ACC112 (cell line): ENCODE measurements at regions not wholly inside any gene's neighbourhood (a gene's known extent, or its start where the extent isn't known, plus 50 kb on each side); places are given as distances from the start of the nearest gene placed in this dataset.

Source experiments
- H2AFZ ChIP-seq: fragments of 200-600 bp; sonication (generic); one replicate; pipeline ENCODE4 v1.6.0; 2017; ENCODE audit warnings: antibody characterized with exemption, low read length; ENCODE audit not compliant: unreplicated experiment
- H3K27ac ChIP-seq: fragments of 200-600 bp; sonication (generic); 2 replicates; pipeline ENCODE4 v1.5.1; 2014; ENCODE audit warnings: low read depth, mild to moderate bottlenecking, antibody characterized with exemption, low read length, moderate library complexity
- H3K27me3 ChIP-seq: fragments of 200-600 bp; sonication (generic); 2 replicates; pipeline ENCODE4 v1.6.1; 2014; ENCODE audit warnings: mild to moderate bottlenecking, antibody characterized with exemption, low read length, moderate library complexity, mixed read lengths; ENCODE audit not compliant: insufficient read depth
- H3K36me3 ChIP-seq: fragments of 200-600 bp; sonication (generic); 2 replicates; pipeline ENCODE4 v1.6.1; 2016; ENCODE audit warnings: mild to moderate bottlenecking, antibody characterized with exemption, low read length, moderate library complexity, mixed read lengths; ENCODE audit not compliant: insufficient read depth
- H3K4me1 ChIP-seq: fragments of 200-600 bp; sonication (generic); one replicate; pipeline ENCODE4 v1.6.1; 2016; ENCODE audit warnings: low read length, mixed read lengths; ENCODE audit not compliant: insufficient read depth, unreplicated experiment, control insufficient read depth
- H3K4me3 ChIP-seq: fragments of 200-600 bp; sonication (generic); 2 replicates; pipeline ENCODE4 v1.5.1; 2014; ENCODE audit warnings: mild to moderate bottlenecking, low read depth, low read length
- H3K79me2 ChIP-seq: fragments of 200-600 bp; sonication (generic); one replicate; pipeline ENCODE4 v1.6.0; 2016; ENCODE audit warnings: low read length; ENCODE audit not compliant: control insufficient read depth, unreplicated experiment, insufficient read depth

- no peak overlapping the region for H3K27ac ChIP-seq
- no peak overlapping the region for H2AFZ ChIP-seq
- no peaks in the 10 kb centered on the region for H3K36me3 ChIP-seq
- H3K27me3 ChIP-seq, result no peaks in the 10 kb centered on the region
- H3K79me2 ChIP-seq, result no peaks in the 10 kb centered on the region
- H3K4me1 ChIP-seq, result peaks cover 7% of the 10 kb centered on the region
- no peak overlapping the region for H3K4me3 ChIP-seq
Observed at GRCh38 chr4:98794565-98795205, 134.2 kb downstream of the EIF4E start.

DNA sequence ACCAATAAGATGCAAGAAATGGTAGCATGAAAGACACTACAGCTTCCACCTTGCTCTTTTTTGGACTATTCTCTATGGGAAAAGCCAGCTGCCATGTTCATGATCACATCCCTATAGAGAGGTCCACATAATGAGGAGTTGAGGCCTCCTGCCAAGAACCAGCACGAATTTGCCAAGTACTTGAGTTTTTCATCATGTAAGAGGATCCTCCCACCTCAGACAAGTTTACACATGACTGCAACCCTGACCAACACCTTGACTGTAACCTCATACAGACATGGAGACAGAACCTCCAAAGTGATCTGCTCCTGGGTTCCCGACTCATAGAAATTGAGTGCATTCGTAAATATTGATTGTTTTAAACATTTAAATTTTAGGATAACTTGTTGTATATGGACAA is 135.2 kb upstream of the TSPAN5 start:
- no peaks in the 10 kb centered on the region for H3K27me3 ChIP-seq
- H3K36me3 ChIP-seq, result no peaks in the 10 kb centered on the region
- H3K27ac ChIP-seq, result no peak overlapping the region
- H3K79me2 ChIP-seq, result no peaks in the 10 kb centered on the region
- no peak overlapping the region for H2AFZ ChIP-seq
- peaks cover 7% of the 10 kb centered on the region for H3K4me1 ChIP-seq
- no peak overlapping the region for H3K4me3 ChIP-seq

GRCh38 chr4:98786866-98787265 is 128.5 kb upstream of the TSPAN5 start:
- Histone ChIP-seq H3K4me3 (no peak overlapping the region), H3K27ac (no peak overlapping the region)

GRCh38 chr4:98784947-98785706 is 126.7 kb upstream of the TSPAN5 start:
- H3K36me3 ChIP-seq, result no peaks in the 10 kb centered on the region
- 0 out of 2 replicates have a peak, but pooled peaks cover 5% of the 10 kb centered on the region for H3K27me3 ChIP-seq
- H2AFZ ChIP-seq, result no peak overlapping the region

More at GRCh38 chr4:98786866-98787265, 128.5 kb upstream of the TSPAN5 start:
- Histone ChIP-seq H3K36me3 (no peaks in the 10 kb centered on the region), H3K4me1 (no peaks in the 10 kb centered on the region), H3K27me3 (0 out of 2 replicates have a peak, but pooled peaks cover 1% of the 10 kb centered on the region), H2AFZ (no peak overlapping the region), H3K79me2 (no peaks in the 10 kb centered on the region)

DNA sequence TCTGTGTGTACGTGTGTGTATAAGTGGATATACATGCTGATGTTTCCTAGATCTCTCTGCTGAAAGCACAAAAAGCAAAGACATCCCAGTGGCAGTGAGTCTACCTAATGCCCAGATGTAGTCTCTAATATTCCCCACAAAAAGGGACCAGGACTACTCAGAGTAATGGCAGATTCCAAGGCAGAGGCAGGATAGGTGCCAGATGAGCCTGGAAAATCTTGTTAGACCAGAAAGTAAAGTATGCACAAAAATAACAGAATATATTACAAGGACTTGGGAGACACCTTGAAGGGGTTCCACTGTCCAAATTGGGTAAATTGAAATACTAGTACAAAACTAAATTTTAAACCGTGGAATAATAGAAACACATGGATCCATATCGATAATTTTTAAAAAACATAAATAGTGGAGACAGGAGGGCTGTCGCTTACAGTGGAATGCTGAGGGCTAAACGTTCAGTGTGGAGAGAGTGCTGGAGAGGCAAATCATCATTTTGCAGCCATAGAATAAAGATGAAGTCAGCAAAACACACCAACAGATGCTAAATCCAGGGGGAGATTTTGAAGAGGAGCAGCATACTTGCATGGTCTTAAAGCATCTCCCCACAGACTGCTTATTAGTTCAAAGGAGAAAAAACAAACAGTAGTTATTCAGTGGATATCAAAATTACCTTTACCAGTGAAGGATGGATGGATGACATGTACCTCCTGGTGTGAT is 123.4 kb upstream of the TSPAN5 start:
- H3K4me3 ChIP-seq, result no peak overlapping the region
- H3K4me1 ChIP-seq, result peaks cover 9% of the 10 kb centered on the region
- no peaks in the 10 kb centered on the region for H3K79me2 ChIP-seq
- H2AFZ ChIP-seq, result no peak overlapping the region
- H3K27ac ChIP-seq, result no peak overlapping the region
- no peaks in the 10 kb centered on the region for H3K36me3 ChIP-seq
- 0 out of 2 replicates have a peak, but pooled peaks cover 5% of the 10 kb centered on the region for H3K27me3 ChIP-seq

More at GRCh38 chr4:98784947-98785706, 126.7 kb upstream of the TSPAN5 start:
- H3K4me1 ChIP-seq, result no peaks in the 10 kb centered on the region
- no peaks in the 10 kb centered on the region for H3K79me2 ChIP-seq
- no peak overlapping the region for H3K4me3 ChIP-seq
- no peak overlapping the region for H3K27ac ChIP-seq

DNA sequence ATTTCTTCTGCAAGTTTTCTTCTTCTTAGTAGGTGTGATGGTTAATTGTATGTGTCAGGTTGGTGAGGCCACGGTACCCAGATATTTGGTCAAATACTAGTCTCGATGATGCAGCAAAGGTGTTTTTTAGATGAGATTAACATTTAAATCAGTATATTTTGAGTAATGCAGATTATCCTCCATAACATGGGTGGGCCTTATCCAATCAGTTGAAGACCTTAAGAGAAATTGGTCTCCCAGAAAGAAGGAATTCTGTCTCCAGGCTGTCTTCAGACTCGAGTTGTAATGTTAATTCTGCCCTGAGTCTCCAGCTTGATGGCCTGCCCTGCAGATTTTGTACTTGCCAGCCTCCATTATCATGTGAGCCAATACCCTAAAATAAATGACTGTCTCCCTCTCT is 122.5 kb upstream of the TSPAN5 start:
- no peak overlapping the region for H3K27ac ChIP-seq
- no peak overlapping the region for H3K4me3 ChIP-seq

DNA sequence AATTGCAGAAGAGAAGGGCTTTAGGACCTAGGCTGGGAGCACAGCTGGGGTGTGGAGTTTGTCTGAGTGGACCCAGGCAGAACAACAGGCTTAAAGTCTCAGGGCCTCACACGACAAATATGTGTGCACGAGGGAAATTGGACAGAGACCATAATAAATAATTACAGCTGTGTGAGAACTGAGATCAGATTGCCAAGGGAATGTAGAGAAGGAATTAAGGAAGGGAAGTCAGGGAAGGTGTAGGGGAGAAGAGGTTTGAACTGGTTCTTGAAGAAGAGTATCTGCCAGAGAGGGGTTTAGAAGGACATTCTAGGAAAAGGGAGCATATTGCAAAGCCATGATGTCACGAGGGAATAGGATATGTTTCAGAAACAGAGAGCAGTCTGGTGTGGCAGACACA is 120.7 kb upstream of the TSPAN5 start:
- no peak overlapping the region for H2AFZ ChIP-seq
- no peaks in the 10 kb centered on the region for H3K36me3 ChIP-seq
- no peak overlapping the region for H3K27ac ChIP-seq
- no peaks in the 10 kb centered on the region for H3K79me2 ChIP-seq
- no peak overlapping the region for H3K4me3 ChIP-seq
- peaks cover 9% of the 10 kb centered on the region for H3K4me1 ChIP-seq
- H3K27me3 ChIP-seq, result 0 out of 2 replicates have a peak, but pooled peaks cover 5% of the 10 kb centered on the region

More for the DNA sequence above, 122.5 kb upstream of the TSPAN5 start:
- Histone ChIP-seq H2AFZ (no peak overlapping the region), H3K36me3 (no peaks in the 10 kb centered on the region), H3K79me2 (no peaks in the 10 kb centered on the region), H3K27me3 (0 out of 2 replicates have a peak, but pooled peaks cover 5% of the 10 kb centered on the region), H3K4me1 (peaks cover 9% of the 10 kb centered on the region)

DNA sequence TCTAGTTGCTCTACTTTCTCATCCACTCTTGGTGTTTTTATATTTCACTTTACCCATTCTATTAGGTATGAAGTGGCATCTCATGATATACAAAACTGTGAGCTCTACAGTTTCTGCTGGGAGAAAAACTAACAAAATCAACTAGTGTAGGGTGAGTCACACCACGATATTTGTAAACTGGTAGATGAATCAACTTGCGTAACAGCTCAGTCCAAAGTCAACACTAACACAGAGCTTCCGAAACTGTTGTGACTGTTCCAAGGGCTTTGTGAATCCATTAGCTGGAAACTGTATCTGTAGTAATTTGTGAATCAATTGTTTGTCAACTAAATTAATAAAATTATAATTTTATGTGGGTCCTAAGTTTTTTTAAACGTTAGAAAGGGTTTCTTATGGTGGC is 119.8 kb upstream of the TSPAN5 start:
- H3K27ac ChIP-seq, result no peak overlapping the region
- peaks cover 9% of the 10 kb centered on the region for H3K4me1 ChIP-seq
- no peaks in the 10 kb centered on the region for H3K36me3 ChIP-seq
- no peak overlapping the region for H3K4me3 ChIP-seq
- H2AFZ ChIP-seq, result no peak overlapping the region
- H3K79me2 ChIP-seq, result no peaks in the 10 kb centered on the region
- 0 out of 2 replicates have a peak, but pooled peaks cover 5% of the 10 kb centered on the region for H3K27me3 ChIP-seq

DNA sequence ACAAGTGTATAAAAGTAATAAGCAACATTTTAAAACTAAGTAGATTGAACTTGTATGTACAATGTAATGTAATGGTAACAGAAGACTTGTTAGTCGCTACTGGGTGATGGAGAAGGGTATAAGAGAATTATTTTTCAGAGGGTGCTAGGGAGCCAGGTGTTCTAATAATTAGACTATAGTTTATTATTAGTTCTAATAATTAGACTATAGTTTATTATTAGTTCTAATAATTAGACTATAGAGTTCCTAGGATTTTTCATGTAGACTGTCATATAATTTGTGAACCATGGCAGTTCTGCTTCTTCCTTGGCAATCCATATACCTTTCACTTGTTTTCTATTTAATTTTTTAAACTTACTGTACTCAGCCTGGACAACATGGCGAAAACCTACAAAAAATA is 117.3 kb upstream of the TSPAN5 start:
- no peaks in the 10 kb centered on the region for H3K27me3 ChIP-seq
- no peak overlapping the region for H3K4me3 ChIP-seq
- no peaks in the 10 kb centered on the region for H3K36me3 ChIP-seq
- no peak overlapping the region for H2AFZ ChIP-seq
- H3K27ac ChIP-seq, result no peak overlapping the region
- H3K4me1 ChIP-seq, result peaks cover 9% of the 10 kb centered on the region
- no peaks in the 10 kb centered on the region for H3K79me2 ChIP-seq

- Histone ChIP-seq H3K4me3 (no peak overlapping the region), H3K4me1 (peaks cover 7% of the 10 kb centered on the region), H2AFZ (no peak overlapping the region), H3K79me2 (no peaks in the 10 kb centered on the region), H3K27ac (no peak overlapping the region), H3K36me3 (no peaks in the 10 kb centered on the region), H3K27me3 (0 out of 2 replicates have a peak, but pooled peaks cover 8% of the 10 kb centered on the region)
Observed at GRCh38 chr4:98773638-98774037, 115.2 kb upstream of the TSPAN5 start.
